ENCODE measurements at regions not wholly inside any gene's neighbourhood (a gene's known extent, or its start where the extent isn't known, plus 50 kb on each side); places are given as distances from the start of the nearest gene placed in this dataset.

DNA sequence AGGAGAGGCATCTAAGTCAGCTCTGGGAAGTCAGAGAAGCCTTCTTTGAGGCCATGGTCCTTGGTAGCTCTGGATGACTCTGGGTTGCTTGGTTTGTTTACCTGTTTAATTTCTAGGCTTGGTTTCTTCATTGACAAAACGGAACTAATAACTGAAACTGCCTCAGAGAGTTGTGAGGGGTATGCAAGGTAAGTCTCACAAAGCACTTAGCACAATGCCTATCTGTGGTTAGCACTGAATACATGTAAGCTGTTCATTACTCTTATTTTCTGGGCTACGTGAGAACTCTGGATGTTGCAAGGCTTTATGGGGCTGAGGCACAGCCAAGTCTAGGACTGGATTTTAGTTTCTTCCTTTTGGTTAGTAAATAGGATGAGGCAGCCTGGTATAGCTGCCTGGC is 225.8 kb upstream of the NCAM1 start:
- H2AFZ ChIP-seq (ENCODE audit: low read length): no peak overlapping the region
- H3K36me3 ChIP-seq (ENCODE audit: insufficient read depth, low read length): no peaks in the 10 kb centered on the region
- H3K4me3 ChIP-seq (ENCODE audit: insufficient read depth, low read length): no peak overlapping the region
- TF ChIP-seq, protein P1, sequence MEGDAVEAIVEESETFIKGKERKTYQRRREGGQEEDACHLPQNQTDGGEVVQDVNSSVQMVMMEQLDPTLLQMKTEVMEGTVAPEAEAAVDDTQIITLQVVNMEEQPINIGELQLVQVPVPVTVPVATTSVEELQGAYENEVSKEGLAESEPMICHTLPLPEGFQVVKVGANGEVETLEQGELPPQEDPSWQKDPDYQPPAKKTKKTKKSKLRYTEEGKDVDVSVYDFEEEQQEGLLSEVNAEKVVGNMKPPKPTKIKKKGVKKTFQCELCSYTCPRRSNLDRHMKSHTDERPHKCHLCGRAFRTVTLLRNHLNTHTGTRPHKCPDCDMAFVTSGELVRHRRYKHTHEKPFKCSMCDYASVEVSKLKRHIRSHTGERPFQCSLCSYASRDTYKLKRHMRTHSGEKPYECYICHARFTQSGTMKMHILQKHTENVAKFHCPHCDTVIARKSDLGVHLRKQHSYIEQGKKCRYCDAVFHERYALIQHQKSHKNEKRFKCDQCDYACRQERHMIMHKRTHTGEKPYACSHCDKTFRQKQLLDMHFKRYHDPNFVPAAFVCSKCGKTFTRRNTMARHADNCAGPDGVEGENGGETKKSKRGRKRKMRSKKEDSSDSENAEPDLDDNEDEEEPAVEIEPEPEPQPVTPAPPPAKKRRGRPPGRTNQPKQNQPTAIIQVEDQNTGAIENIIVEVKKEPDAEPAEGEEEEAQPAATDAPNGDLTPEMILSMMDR (IDR thresholded peaks at IDR 0.05; ENCODE audit: extremely low read depth, low read depth, low read length): no peak
- H3K27me3 ChIP-seq (ENCODE audit: insufficient read depth, low read length): no peaks in the 10 kb centered on the region
- no peak overlapping the region for H3K27ac ChIP-seq (ENCODE audit: low read depth, low read length)
- no peaks in the 10 kb centered on the region for H3K79me2 ChIP-seq (ENCODE audit: insufficient read depth, low read length)
- DNase-seq (ENCODE audit: insufficient read length, low spot score, missing footprints): no peak
- no peaks in the 10 kb centered on the region for H3K4me1 ChIP-seq (ENCODE audit: insufficient read depth, low read length)
- H3K9me3 ChIP-seq (ENCODE audit: low read depth, low read length): no peaks in the 10 kb centered on the region
- no peaks in the 10 kb centered on the region for H4K20me1 ChIP-seq (ENCODE audit: insufficient read depth, low read length)
- no peak overlapping the region for H3K4me2 ChIP-seq (ENCODE audit: insufficient read depth, low read length)

- Histone ChIP-seq H3K4me2 (ENCODE audit: insufficient read depth, low read length) (no peak overlapping the region), H4K20me1 (ENCODE audit: insufficient read depth, low read length) (no peaks in the 10 kb centered on the region)
Observed at GRCh38 chr11:112744041-112744440, 217.2 kb upstream of the NCAM1 start.

GRCh38 chr11:112745973-112746372 is 215.2 kb upstream of the NCAM1 start:
- no peaks in the 10 kb centered on the region for H3K9me3 ChIP-seq (ENCODE audit: low read depth, low read length)
- H3K36me3 ChIP-seq (ENCODE audit: insufficient read depth, low read length): no peaks in the 10 kb centered on the region
- no peak overlapping the region for H3K27ac ChIP-seq (ENCODE audit: low read depth, low read length)
- H2AFZ ChIP-seq (ENCODE audit: low read length): no peak overlapping the region
- no peaks in the 10 kb centered on the region for H3K27me3 ChIP-seq (ENCODE audit: insufficient read depth, low read length)
- H3K4me1 ChIP-seq (ENCODE audit: insufficient read depth, low read length): no peaks in the 10 kb centered on the region
- H3K4me2 ChIP-seq (ENCODE audit: insufficient read depth, low read length): no peak overlapping the region
- no peaks in the 10 kb centered on the region for H3K79me2 ChIP-seq (ENCODE audit: insufficient read depth, low read length)
- TF ChIP-seq, protein P1 (IDR thresholded peaks at IDR 0.05; ENCODE audit: extremely low read depth, low read depth, low read length): no peak
- no peak overlapping the region for H3K4me3 ChIP-seq (ENCODE audit: insufficient read depth, low read length)
- H4K20me1 ChIP-seq (ENCODE audit: insufficient read depth, low read length): no peaks in the 10 kb centered on the region
- no peak for DNase-seq (ENCODE audit: insufficient read length, low spot score, missing footprints)

More at GRCh38 chr11:112744041-112744440, 217.2 kb upstream of the NCAM1 start:
- Histone ChIP-seq H3K79me2 (ENCODE audit: insufficient read depth, low read length) (no peaks in the 10 kb centered on the region), H3K27ac (ENCODE audit: low read depth, low read length) (no peak overlapping the region), H3K4me1 (ENCODE audit: insufficient read depth, low read length) (no peaks in the 10 kb centered on the region), H3K36me3 (ENCODE audit: insufficient read depth, low read length) (no peaks in the 10 kb centered on the region), H3K4me3 (ENCODE audit: insufficient read depth, low read length) (no peak overlapping the region), H3K27me3 (ENCODE audit: insufficient read depth, low read length) (no peaks in the 10 kb centered on the region), H3K9me3 (ENCODE audit: low read depth, low read length) (no peaks in the 10 kb centered on the region), H2AFZ (ENCODE audit: low read length) (no peak overlapping the region)
- TF ChIP-seq, protein P1 (IDR thresholded peaks at IDR 0.05; ENCODE audit: extremely low read depth, low read depth, low read length): no peak
- DNase-seq (ENCODE audit: insufficient read length, low spot score, missing footprints): no peak

DNA sequence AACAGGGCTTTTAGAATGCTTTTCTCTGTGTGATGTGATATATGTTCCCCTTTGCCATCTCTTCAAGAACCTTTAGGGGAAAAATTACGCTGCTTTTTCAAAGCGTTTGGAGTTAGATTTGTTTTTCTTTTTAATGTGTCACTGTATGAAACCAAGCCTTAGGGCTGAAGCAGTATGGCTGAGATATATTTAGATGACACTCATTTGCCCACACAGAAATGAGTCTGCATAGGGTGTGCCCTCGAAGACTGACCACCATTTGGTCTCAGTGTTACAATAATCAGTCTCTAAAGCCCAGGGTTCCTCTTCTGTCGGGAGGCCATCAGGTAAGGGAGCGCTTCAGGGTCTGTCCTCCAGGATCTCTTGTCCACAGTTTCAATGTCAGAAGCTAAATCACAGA is 213.0 kb upstream of the NCAM1 start:
- Histone ChIP-seq H3K9me3 (ENCODE audit: low read depth, low read length) (no peaks in the 10 kb centered on the region), H3K4me3 (ENCODE audit: insufficient read depth, low read length) (no peak overlapping the region), H3K36me3 (ENCODE audit: insufficient read depth, low read length) (no peaks in the 10 kb centered on the region), H3K27ac (ENCODE audit: low read depth, low read length) (no peak overlapping the region), H4K20me1 (ENCODE audit: insufficient read depth, low read length) (no peaks in the 10 kb centered on the region), H2AFZ (ENCODE audit: low read length) (no peak overlapping the region), H3K27me3 (ENCODE audit: insufficient read depth, low read length) (no peaks in the 10 kb centered on the region), H3K4me2 (ENCODE audit: insufficient read depth, low read length) (no peak overlapping the region), H3K79me2 (ENCODE audit: insufficient read depth, low read length) (no peaks in the 10 kb centered on the region), H3K4me1 (ENCODE audit: insufficient read depth, low read length) (no peaks in the 10 kb centered on the region)
- no peak for DNase-seq (ENCODE audit: insufficient read length, low spot score, missing footprints)
- TF ChIP-seq, protein P1 (IDR thresholded peaks at IDR 0.05; ENCODE audit: extremely low read depth, low read depth, low read length): no peak

All from osteoblast (primary cell).